GM12872 (cell line): ENCODE measurements at regions not wholly inside any gene's neighbourhood (a gene's known extent, or its start where the extent isn't known, plus 50 kb on each side); places are given as distances from the start of the nearest gene placed in this dataset.

Experiments
- CTCF ChIP-seq: IDR thresholded peaks from 3 replicates; pipeline ENCODE4 v1.5.1; 2011; ENCODE audit warnings: low read depth, mild to moderate bottlenecking, low read length, moderate library complexity; ENCODE audit not compliant: insufficient read depth

- no peak for TF ChIP-seq CTCF
These were observed 309.4 kb downstream of the SEC14L1 start for GRCh38 chr17:77449908-77450741.

GRCh38 chr17:77450742-77451244, 310.0 kb downstream of the SEC14L1 start:
- no peak for TF ChIP-seq CTCF

GRCh38 chr17:77451245-77451893, 310.6 kb downstream of the SEC14L1 start:
- no peak for TF ChIP-seq CTCF

GRCh38 chr17:77451894-77452852, 311.4 kb downstream of the SEC14L1 start:
- no peak for TF ChIP-seq CTCF

- TF ChIP-seq CTCF: no peak
These were observed 313.0 kb downstream of the SEC14L1 start for GRCh38 chr17:77453613-77454241.

GRCh38 chr17:77454242-77455095, 313.7 kb downstream of the SEC14L1 start:
- TF ChIP-seq CTCF: no peak
